Embryonic facial prominence (tissue), 1 donor: ENCODE measurements at regions not wholly inside any gene's neighbourhood (a gene's known extent, or its start where the extent isn't known, plus 50 kb on each side); places are given as distances from the start of the nearest gene placed in this dataset.

ENCODE experiments used
- DNase-seq: peaks from one replicate; pipeline ENCODE4 v3.0.0-alpha.2; 2016; ENCODE audit errors: extremely low spot score

DNA sequence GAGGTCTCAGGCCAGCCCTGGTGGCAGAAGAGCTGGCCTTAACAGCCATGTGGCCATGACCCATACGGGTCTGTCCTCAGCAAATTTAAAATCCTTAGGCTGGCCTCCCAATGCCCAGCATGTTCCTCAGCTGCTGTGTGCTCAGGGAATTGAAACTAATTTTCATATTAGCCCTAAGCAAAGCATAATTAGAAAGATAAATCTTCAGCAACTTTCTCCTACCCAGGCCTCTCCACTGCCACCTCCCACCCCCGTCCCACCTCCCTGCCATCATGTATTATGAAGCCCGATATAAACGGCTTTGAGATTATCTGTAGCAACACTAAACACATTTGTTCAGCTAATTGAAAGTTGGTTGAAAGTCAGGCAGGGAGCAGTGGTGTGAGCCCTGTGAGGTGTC is 178.8 kb upstream of the NTM start:
- DNase-seq: no peak

DNA sequence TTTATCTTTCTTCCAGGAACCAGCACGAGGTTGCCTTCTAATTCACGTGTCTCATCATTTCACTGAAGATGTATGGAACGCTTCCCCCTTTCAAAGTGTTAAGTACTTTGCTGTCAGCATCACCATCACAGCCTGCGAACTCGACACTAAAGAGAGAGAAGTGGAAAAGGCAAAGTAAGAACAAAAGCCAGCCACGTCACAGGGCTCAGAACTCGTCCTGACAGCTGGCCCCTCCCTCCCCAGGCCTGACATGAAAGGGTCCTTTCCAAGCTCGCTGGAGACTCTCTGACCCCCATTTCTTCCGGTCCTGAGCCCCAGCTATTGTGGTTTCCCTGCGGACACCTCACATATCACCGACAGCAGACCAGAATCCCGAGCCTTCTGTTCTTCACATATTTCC is 177.8 kb upstream of the NTM start:
- DNase-seq: no peak

DNA sequence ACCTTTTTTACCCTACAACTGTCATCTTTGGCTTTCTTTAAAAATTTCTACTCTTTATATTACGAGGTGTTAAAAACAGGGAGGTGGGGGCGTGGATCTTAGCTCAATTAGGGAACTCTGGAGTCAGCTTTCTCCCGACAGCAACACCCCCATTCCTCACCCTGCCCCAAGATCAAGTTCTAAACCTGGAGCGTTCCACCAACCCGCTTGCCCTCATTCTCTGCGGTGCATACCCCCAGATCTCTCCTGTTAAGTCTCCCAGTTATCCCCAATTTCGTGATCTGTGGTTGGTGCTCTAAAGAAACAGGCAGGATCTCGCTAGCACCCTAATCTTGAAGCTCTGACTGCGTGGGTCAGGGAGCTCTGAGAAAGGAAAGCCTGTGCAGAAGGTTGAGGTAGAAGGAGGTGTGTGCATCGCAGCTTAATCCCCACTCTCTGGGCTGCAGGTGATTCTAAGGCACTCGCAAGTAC is 177.3 kb upstream of the NTM start:
- no peak for DNase-seq

DNA sequence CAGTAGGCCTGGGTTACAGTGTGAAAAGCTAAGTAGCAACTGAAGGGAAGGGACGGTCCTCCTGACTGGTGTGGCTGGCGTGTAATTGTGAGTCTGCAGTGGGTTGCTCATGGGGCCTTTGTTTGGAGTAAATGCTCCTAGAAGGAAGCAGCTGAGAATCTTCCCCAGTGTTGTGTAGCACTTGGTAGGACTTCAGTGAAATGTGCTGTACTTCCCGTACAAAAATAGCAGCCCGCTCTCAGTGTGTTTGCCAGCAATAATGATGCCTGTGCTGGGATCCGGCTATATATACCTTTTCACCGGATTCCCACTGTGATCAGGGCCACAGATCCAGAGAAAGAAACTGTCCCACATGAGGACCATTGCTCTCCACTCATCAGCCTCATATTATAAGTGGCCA is 175.7 kb upstream of the NTM start:
- DNase-seq: no peak

DNA sequence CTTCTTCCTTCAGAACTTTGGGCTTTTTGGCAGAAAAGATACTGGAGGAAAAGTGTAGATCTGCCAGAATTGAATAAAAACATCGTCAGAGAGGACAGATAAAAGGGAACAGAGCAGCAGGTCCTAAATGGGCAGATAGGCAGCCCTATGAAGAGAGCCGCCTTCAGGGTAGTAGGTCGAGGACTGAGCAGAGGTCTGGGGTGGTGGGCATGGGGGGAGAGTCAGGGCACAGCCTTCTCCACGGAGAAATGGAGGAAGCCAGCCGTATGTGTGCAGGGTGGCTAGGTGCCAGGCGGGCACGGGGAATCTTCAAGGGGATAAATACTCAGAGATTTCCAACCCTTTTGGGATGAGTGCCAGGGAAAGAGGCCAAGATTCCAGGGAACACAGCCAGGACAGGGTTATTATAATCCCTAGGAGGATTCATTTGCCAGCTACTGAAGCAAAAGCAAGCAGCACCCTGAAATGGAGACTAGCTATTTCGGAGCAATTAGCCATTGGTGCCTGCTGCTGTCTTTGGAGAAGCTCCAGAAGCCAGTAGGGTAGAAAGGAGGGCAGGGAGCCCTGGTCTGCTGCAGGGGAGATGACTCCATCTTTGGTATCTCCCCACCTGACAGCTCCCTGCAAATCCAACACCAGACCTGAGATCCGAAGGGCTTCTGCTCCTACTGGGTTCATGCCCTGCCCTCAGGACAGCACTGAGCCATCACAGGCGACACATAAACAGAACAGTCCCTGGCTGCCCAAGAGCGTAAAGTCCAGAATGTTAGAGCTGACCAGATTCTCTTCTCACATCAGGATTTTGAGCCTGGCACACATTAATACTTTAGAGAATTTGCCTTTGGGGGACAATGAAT is 174.5 kb upstream of the NTM start:
- no peak for DNase-seq

DNA sequence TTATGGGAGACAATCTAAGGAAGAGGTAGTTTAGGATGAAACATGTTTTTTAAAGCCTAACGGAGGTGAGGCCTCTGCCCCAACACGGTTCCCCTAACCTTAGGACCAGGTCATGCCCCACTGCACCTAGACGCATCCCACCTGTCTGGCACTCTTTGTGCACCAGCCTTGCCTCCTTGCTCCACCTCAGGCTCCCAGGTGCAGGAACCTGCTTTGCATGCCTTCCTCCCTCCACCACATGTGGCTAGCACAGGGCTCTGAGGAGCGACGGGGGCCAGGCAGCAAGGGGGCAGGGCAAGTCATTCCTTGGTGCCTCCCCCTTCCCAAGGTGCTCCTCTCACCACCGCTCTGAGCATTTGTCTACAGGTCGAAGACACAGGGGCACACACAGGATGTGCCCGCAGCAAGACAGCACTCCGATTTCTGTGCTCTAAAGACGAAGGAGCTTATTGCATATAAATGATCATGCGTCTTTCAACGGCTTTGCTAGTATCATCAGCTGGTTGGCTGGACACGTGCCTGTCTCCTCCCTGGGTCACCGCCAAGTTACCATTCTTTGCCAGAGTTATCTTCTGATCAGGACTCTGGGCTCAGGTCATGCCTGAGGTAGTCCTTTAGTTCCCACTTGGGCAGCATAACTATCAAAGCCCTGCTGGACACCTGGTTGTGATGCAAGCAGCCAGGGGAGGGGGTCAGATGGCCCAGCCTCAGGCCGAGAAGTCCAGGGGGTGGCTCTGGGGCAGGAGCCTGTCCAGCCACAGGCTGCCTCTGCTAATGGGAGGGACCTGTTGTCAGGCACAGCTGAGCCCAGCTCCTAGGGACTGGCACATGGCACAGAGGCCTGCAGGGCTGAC is 172.0 kb upstream of the NTM start:
- DNase-seq: no peak

DNA sequence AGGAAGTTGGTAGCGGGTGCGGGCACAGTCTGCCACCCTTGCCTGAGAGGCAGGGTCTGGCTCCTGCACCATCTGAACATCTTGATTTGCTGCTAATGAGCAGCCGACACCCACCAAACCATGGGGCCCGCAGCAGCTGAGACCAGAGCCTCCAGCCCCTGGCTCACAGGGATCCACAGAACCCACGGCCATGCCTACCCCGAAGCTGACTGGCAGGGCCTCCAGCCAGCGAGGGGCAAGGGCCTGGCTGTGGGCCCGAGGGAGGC is 171.5 kb upstream of the NTM start:
- no peak for DNase-seq

DNA sequence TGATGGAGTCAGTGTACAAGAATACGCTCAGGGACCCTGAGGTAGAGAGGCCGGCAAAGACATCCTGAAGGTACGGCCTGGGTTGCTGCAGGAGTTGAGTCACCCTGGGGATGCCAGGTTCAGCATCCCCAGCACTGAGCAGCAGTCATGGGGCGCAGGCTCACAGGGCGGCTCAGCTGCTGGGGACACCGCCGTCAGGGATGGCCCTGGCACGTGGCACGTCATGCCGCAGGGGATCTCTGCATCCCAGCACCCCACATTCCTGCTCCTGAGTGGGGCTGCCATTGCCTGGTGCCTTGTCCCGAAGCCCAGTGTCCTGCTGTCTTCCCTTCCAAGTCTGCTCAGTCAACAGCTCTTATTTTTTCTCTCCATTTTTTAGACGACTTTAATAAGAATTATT is 168.7 kb upstream of the NTM start:
- DNase-seq: no peak

DNA sequence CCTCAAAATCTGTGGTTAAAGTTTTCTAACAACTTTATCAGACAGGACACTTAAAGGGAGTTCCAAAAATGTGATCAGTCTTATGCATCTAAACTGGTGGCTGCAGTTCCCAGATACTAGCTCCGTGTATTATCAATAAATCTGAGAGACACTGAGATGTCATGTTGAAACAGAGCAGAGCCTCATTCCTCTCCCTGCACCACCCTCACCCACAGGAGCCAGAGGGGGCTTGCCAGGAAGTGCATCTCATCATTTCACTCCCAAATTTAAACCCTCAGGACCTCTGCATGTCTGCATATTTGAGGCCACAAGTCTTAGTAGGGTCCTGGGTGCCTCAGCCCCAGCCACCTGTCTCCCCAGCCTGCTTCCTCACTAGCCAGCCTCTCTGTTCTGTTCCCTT is 167.4 kb upstream of the NTM start:
- DNase-seq: no peak

DNA sequence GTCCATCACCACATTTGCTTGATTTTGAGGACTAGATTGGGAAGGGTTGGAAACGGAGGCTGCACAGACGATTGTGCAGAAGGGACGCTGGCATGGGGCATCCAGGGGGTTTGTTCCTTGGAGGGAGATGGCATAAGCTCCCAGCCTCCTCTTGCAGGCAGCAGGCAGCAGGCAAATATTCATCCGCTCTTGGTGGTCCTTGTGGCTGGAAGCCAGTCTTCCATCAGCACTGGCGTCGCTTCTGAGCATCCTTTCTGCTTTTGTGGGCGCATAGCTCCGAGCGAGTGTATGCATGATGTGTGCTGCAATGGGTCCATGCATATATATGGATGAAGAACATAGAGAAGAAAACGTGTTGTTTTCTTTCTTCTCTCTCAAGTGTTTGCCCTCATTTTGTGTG is 166.1 kb upstream of the NTM start:
- DNase-seq: no peak

DNA sequence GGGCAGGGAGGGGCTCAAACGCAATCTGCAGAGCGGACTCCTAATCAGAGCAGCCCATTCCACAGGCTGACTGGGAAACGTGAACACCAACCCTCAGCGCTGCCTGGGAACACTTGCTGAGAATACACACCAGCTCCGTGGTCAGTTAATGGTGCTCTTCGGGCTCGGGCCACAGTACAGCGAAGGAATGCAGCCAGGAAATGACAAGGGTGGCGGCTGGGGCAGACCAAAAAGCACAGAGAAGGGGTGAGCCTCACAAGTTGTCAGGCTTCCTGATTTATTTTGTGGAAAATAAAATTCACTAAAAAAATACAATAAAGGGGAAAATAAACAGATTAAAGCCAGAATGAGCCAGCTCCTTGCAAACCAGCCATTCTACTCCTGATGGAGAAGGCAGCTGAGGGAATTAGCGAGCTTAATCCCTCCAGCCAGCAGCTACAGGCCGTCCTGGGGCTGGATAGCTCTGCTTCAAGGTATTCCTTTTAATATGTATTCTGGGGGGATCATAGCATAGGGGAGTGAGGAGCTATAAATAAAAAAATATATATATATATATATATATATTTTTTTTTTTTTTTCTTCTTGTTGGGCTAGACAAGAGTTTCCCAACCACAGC is 165.5 kb upstream of the NTM start:
- no peak for DNase-seq

DNA sequence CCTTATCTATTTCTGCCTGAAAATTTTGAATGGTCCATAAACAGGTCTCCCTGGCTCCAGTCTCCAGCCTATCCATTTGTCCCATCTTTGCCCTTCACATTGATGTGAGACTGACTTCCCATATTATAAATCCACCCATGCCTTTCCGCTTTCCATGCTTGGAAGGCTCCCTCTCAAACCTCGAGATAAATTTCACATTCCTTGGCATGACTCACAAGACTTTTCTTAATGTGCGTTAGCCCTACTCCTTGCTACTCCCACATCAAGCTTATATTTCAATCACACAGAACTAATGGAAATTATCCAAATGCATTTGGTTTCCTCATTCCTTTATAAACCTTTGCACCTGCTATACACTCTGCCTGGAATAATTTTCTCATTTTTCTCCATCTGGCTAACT is 163.7 kb upstream of the NTM start:
- DNase-seq: no peak

DNA sequence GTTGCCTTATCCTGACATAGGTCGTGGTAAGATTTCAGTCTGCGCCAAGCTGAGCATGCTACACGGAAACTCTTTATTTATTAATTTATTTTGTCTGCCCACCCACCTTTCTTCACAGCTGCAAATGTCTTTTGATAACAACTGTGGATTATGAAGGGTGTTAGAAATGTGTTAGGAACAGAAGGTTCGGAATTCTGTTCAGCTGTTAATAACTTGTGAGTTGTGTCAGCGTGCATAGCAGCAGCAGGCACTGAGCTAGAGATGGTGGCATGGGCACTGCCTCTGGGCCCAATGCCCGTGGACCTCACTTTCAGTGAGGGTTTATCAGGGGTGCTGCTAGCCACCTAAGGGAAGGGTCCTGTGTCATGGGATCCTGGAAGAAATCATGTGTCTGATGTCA is 162.5 kb upstream of the NTM start:
- DNase-seq: no peak

DNA sequence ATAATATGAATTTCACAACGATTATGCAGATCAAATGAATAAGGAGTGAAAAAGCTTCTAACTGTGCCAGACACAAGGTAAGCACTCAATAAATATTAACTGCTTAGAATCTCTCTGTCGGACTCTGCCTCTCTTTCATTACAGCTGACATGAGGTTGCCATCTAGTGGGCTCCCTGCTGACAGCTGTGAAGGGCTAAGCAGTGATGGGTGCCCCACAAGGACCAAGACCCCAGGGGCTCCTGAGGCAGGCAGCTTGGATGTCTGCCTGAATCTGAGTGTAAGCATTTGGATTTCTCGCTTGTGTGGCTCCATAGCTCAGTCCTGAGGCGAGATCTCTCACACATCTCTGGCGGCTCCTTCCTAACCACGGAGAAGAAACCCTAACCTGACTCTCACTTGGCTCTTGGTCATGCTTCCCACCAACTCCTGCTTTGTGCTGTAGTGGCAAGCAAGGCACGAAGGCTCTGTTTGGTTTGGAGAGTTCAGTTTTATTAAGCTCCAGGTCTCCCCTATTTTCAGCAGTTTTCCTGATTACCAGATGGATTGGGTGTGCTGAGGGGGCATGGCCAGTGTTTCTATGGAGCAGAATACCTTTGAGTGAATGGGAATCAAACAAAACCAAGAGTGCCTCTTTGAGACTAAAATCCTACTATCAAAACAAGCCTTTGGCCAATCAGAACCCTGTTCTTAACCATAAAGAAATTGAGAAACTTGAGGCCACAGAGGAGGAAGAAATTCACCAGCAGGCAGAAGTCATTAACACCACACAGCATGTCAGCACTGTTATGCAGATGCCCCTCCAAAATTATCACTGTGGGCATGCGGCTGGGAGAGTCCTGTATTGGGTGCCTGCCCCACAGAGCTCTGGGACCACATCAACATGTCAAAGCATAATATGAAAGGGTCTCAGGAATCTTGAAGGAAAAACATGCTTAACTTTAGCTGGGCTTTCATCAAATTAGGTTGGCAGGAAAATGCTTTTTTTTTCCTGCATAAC is 152.8 kb upstream of the NTM start:
- DNase-seq: no peak

DNA sequence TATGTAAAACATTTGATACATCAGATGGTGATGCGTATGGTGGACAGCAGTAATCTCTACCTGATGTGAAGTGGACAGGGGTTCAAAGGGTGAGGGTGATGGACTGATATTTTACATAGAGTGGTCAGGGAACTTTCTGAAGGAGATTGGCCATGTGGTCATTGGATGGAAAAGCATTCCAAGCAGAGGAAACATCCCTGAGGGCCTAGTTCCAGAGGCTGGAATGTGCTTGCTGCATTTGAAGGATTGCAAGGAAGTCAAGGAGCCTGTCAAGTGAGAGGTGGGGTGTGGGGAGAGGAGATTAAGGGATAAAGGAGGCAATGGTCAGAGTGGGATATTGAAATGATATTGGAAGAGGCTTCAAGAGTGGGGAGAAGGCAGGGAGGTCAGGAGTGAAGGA is 151.9 kb upstream of the NTM start:
- DNase-seq: no peak

DNA sequence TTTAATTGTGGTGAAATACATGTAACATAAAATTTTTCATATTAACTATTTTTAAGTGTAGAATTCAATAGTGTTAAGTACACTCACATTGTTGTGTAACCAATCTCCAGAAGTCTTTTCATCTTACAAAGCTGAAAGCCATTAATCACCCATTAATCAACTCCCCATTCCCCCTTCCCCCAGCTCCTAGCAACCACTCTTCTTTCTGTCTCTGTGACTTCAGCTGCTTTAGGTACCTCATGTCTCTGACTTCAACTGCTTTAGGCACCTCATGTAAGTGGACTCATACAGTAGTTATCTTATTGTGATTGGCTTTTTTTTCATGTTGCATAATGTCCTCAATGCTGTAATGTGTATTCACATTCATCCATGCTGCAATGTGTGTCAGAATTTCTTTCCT is 150.8 kb upstream of the NTM start:
- no peak for DNase-seq

DNA sequence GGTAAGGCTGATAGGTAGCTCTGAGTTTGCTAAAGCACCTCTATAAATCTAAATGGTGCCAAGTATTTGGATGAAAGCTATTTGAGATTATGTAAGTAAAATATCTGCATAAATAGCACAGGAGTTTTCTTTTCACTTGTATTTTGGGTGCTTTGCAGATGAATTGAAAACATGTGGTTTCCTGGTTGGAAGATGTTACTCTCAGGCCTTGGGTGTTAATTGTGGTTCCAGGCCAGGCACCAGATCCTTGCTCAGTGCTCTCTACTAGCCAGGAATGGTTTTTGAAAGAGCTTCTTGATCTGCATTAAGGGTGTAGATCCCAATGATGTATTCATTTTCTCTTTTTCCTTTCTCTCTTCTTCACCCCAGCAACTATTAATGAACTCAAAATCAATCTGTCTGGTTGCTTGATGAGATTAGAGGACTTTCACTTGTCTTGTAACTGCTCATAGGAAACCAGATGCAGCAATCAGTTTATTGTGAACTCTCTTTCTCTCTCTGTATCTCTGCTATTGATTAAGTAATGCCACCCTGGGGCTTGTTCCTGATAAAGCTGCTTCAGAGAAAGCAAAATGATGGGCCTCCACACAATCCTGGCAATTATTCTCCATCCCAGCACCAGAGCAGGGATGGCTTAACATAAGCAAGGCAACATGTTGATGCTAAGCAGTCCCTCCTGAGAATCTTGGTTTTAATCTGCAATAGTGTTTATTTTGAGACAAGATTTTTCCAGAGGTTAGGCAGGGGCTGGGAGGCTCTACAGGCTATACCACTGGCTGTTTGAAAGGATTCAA is 147.0 kb upstream of the NTM start:
- DNase-seq: no peak

DNA sequence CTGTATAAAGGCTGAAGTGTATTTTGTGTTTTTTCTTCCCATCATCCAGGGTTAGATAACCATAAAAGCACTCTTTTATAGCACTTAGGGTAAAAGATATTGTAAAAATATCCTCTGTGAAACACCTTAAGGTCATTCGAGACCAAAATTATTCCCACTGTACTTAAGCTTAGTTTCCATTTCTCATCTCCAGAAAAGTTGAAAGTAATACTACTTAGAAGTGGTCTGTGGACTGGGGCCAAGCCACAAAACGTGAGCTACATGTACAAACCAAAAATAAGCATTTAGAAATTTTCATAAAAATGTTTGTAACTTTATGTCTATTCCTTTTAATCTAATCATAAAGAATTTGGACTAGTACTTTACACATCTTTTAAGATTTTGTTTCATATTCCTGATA is 142.0 kb upstream of the NTM start:
- peak; percentile 13 for DNase-seq

DNA sequence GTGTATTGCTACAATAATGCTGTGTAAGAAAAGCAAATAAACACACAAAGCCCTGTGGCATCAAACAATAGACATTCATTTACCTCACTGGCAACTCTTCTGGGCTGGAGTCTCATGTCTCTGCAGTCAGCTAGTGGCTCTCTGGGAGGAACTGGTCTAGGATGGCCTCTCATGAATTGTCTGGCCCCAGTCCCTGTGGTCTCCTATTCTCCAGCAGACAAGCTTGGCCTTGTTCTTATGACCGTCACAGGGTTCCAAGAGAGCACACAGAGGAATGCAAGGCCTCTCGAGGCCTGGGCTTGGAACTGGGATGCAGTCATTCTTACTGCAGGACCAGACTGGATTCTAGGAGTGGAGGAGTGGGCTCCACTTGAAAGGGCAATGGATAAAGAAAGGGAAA is 141.2 kb upstream of the NTM start:
- DNase-seq: no peak

DNA sequence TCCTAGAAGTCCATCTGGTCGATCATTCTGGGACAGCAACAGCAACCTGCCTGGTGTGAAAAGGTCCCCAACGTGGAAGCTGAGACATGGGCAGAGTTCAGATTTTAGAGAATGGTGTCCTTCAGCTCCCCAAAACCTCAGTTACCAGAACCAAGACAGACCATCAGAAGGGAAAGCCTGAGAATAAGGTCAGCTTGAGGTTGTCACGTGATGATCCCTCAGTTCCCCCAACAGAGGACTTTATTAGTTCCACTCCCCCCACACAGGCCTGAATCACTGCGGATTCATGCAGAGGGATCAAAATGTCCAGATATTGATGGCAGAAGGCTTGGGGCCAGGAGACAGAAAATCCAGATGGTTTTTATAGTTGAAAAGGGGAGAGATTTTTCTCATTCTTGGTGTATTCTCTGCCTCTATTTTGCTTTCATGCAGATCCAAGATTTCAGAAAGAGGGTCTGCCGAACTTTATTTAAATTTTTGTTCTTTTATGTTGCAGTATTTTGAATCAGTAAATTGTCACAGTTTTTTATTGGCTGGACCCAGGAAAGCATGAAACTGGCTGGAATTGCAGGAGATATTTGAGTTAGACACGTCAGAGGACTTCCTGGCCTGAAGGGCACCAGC is 139.0 kb upstream of the NTM start:
- no peak for DNase-seq
